GM21723 (cell line): ENCODE measurements at regions not wholly inside any gene's neighbourhood (a gene's known extent, or its start where the extent isn't known, plus 50 kb on each side); places are given as distances from the start of the nearest gene placed in this dataset.
A peak's percentile ranks its signal among the peaks of the same experiment; 100 is the strongest.

Experiments used
- ATAC-seq: cut with Tn5 transposase; IDR thresholded peaks from one replicate; pipeline ENCODE4 v1.9.1; 2021; ENCODE audit warnings: mild to moderate bottlenecking, moderate library complexity; ENCODE audit not compliant: unreplicated experiment

DNA sequence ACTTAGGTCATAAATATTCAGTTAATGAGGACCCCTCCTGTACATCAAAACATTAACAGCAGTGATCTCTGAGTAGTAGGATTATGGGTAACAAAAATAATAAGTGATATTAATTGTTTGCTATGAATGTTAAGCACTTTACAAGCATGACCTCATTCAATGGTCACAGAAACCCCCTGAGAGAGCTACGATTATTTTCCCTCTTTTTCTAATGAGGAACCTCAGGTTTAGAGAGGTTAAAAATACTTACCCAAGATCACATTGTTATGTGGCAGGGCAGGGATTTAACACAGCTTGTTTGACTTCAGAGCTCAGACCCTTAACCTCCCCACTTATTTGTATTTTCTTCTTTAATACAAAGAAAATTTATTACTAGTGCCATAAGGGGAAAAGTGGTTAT, 228.2 kb downstream of the TBL1XR1 start:
- no peak for ATAC-seq

DNA sequence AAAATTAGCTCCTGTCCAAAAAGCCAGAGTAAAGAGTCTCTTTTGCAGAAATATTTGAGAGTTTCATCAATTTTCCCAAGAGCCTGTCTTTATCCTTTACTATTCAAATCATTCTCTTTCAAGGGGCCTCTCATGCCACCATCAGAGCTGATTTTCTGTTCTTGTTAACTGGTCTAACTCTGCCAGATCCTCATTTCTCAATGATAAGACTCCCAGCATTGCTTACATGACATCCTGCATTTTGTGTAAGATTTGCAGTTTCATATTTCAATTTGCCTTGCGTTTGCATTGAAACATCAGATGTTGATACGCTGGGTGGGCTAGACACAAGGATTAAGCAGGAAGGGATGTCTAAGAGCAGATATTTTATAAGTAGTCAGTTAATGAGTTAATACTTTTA, 228.7 kb downstream of the TBL1XR1 start:
- ATAC-seq: no peak

GRCh38 chr3:176967522-176967921, 229.8 kb downstream of the TBL1XR1 start:
- no peak for ATAC-seq

GRCh38 chr3:176964661-176965060, 232.6 kb downstream of the TBL1XR1 start:
- no peak for ATAC-seq

DNA sequence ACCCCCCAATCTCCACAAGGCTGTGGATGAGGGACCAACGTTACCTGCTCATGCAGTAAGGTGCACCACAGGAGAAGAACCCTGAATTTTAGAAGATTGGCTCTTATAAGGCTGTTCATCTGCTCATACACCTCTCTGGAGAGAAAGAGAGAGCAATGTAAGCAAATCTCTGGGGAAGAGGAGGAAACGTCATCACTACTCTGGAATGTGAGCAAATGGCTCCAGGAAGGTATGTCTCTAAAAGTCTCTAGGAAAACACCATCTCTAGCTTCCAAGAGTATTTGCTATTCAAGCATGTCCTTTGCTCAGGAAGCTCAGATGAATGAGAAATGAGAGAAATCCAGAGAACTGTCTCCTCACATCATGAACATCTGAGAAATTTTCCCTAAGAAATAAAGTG, 235.4 kb downstream of the TBL1XR1 start:
- no peak for ATAC-seq

DNA sequence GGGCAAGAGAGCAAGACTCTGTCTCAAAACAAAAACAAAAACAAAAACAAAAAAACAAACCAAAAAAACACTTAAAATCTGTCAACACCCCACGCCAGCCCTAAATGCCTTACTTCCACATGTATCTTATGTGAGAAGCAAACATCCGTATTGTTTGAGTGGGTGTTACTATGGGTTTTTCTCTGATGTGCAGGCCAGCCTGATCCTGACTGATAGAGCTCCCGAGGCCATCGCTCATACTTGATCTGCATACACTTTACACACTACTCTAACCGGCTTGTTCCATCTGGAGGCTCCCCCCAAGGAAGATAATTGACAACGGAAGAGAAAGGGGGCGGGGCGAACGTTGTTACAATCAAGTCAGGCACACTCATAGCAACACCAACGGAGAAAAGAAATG, 237.4 kb downstream of the TBL1XR1 start:
- ATAC-seq: no peak

DNA sequence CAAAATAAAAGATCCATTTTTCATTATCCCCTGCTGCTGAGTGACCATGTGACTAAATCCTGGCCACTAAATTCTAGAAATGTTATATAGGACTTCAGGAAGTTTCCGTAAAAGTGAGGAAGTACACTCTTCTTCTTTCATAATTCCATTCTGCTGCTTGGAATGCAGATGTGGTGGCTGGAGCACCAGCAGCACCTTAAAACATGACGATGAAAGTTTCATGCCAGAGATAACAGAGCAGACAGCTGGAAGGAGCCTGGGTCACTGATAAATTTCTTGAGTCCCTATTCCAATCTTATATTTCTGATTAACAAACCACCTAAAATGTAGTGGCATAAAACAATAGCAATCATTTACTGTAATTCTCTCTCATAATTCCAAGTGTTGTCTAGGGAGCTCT, 238.7 kb downstream of the TBL1XR1 start:
- no peak for ATAC-seq

- no peak for ATAC-seq
Measured at GRCh38 chr3:176954517-176954916, 242.8 kb downstream of the TBL1XR1 start.

DNA sequence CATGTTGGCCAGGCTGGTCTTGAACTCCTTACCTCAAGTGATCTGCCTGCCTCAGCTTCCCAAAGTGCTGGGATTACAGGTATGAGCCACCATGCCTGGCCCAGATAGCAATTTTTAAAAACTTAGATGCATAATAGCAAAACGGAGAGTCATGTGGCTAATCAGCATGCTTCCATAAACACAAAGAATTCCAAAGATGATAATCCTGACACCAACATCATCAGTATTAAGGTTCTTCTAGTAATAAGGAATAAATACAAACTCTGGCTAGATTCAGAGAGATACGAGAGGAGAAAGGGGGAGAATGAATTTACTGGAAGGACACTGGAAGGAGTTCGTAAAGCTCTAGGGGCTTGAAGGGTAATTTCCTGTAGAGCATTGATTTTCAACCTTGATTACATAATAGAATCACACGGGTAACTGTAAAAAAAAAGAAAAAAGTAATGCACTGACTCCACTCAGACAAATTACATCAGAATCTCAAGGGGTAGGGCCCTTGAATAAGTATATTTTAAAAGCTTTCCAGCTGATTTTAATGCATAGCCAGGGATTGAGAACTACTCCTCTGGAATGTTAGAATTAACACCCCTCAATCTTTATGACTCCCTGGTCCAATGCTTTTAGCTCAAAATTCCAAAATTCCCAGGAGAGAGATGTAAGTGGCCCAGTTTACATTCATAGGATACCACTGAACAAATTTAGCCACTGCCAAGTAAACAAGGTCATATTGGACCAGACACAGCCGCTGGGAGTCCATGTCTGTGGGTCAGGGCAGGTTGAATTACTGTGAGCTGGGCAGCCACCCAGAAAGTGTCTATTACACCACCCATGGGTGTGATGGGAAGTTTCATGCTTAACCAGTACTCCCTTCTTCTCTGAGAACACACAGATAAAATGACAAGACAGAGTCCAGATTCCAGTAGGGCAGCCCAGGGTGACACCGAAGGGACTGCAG, 243.9 kb downstream of the TBL1XR1 start:
- ATAC-seq: no peak

GRCh38 chr3:176951586-176952292, 245.5 kb downstream of the TBL1XR1 start:
- no peak for ATAC-seq

- ATAC-seq: no peak
Measured at GRCh38 chr3:176951144-176951543, 246.1 kb downstream of the TBL1XR1 start.

GRCh38 chr3:176950743-176951142, 246.5 kb downstream of the TBL1XR1 start:
- no peak for ATAC-seq

DNA sequence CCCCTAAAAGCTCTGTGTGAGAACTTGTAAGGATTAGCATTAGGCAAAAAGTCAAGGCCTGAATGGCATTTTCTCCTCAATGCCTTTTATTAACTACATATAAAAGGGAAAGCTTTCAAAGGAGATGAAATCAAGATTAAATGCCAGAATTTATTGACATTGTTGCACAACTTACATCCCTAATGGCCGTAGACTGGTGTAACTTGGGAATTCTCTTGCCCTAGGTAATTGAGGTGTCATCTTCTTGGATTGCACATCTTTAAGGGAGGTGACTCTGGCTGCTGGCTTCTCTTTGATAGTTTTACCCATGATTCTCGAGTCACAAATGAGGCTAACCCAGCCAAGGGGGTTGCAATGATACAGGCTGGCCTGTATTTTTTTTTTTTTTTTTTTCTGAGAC, 249.1 kb downstream of the TBL1XR1 start:
- no peak for ATAC-seq

GRCh38 chr3:176946202-176946601, 251.1 kb downstream of the TBL1XR1 start:
- ATAC-seq: no peak

DNA sequence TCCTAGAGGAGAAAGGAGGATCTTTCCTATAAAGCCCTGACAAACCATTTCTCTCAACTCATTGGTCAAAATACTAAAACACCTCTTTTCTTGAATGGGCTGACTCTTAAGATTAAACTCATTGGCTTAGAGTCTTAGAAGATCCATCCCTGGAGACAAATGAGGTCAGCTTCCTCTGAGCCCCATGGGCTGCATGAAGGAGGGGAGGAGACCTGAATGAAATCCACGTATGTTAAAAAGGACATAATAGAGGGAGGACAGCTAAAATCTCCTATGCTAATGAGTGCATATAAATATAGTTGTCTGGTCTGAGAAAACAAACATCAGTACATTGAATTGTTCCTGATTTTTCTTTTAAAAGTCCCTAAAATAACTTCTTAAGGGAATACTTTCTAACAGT, 255.0 kb downstream of the TBL1XR1 start:
- ATAC-seq: no peak

- no peak for ATAC-seq
Measured at GRCh38 chr3:176941689-176942088, 255.6 kb downstream of the TBL1XR1 start.

GRCh38 chr3:176939022-176939817, 258.1 kb downstream of the TBL1XR1 start:
- peak; percentile 99 for ATAC-seq

- no peak for ATAC-seq
Measured at GRCh38 chr3:176937994-176938393, 259.3 kb downstream of the TBL1XR1 start.

- no peak for ATAC-seq
Measured at GRCh38 chr3:176937541-176937940, 259.7 kb downstream of the TBL1XR1 start.

GRCh38 chr3:176935194-176935888, 261.9 kb downstream of the TBL1XR1 start:
- ATAC-seq: no peak

DNA sequence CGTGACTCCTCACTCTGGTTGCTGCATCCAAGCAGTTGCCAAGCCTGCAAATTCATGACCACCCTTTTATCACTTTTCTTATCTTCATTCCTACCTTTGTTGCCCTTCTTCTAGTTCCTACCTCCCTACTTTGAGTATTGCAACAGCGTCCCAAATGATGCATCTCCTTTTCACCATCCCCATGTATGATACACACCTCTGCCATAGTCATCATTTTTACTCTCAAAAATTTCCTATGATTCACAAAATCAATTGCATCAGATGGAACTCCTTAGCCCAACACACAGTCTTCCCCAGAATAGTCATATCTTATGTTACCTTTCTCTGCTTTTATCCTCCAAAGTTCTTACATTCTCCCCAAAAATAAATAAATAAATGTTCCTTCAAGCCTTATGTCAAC, 262.6 kb downstream of the TBL1XR1 start:
- ATAC-seq: no peak
